ENCODE measurements at regions not wholly inside any gene's neighbourhood (a gene's known extent, or its start where the extent isn't known, plus 50 kb on each side); places are given as distances from the start of the nearest gene placed in this dataset.
"Not testable (repeated sequence)": the region's sequence is repeated elsewhere in the genome, so short reads cannot be mapped to it uniquely, and the experiment has no call there.

GRCh38 chr5:125950012-125950615 is 473.1 kb upstream of the GRAMD2B start:
- DNase-seq (ENCODE audit: low read depth): no peak

- no peak for DNase-seq (ENCODE audit: low read depth)
Observed at GRCh38 chr5:125961150-125961549, 462.1 kb upstream of the GRAMD2B start.

GRCh38 chr5:125965577-125965976 is 457.6 kb upstream of the GRAMD2B start:
- DNase-seq (ENCODE audit: low read depth): no peak

- DNase-seq (ENCODE audit: low read depth): no peak
Observed at GRCh38 chr5:125967576-125967975, 455.6 kb upstream of the GRAMD2B start.

- DNase-seq (ENCODE audit: low read depth): no peak
Observed at GRCh38 chr5:125969011-125969813, 454.0 kb upstream of the GRAMD2B start.

GRCh38 chr5:125969814-125970171 is 453.4 kb upstream of the GRAMD2B start:
- DNase-seq (ENCODE audit: low read depth): no peak

- no peak for DNase-seq (ENCODE audit: low read depth)
Observed at GRCh38 chr5:125970631-125971307, 452.4 kb upstream of the GRAMD2B start.

- DNase-seq (ENCODE audit: low read depth): no peak
Observed at GRCh38 chr5:125972706-125973105, 450.5 kb upstream of the GRAMD2B start.

- DNase-seq (ENCODE audit: low read depth): no peak
Observed at GRCh38 chr5:125974679-125975078, 448.5 kb upstream of the GRAMD2B start.

GRCh38 chr5:125976421-125977000 is 446.7 kb upstream of the GRAMD2B start:
- no peak for DNase-seq (ENCODE audit: low read depth)

GRCh38 chr5:125978015-125978414 is 445.2 kb upstream of the GRAMD2B start:
- no peak for DNase-seq (ENCODE audit: low read depth)

GRCh38 chr5:125979636-125980035 is 443.6 kb upstream of the GRAMD2B start:
- no peak for DNase-seq (ENCODE audit: low read depth)

- no peak for DNase-seq (ENCODE audit: low read depth)
Observed at GRCh38 chr5:125981016-125981415, 442.2 kb upstream of the GRAMD2B start.

- DNase-seq (ENCODE audit: low read depth): no peak
Observed at GRCh38 chr5:125987677-125988255, 435.4 kb upstream of the GRAMD2B start.

GRCh38 chr5:125992050-125992449 is 431.2 kb upstream of the GRAMD2B start:
- no peak for DNase-seq (ENCODE audit: low read depth)

- DNase-seq (ENCODE audit: low read depth): not testable (repeated sequence)
Observed at GRCh38 chr5:125999271-126000030, 423.8 kb upstream of the GRAMD2B start.

- DNase-seq (ENCODE audit: low read depth): no peak
Observed at GRCh38 chr5:126000507-126000906, 422.7 kb upstream of the GRAMD2B start.

- DNase-seq (ENCODE audit: low read depth): no peak
Observed at GRCh38 chr5:126002222-126002897, 420.8 kb upstream of the GRAMD2B start.

- DNase-seq (ENCODE audit: low read depth): no peak
Observed at GRCh38 chr5:126003309-126003708, 419.9 kb upstream of the GRAMD2B start.

- DNase-seq (ENCODE audit: low read depth): no peak
Observed at GRCh38 chr5:126004636-126005035, 418.6 kb upstream of the GRAMD2B start.

- no peak for DNase-seq (ENCODE audit: low read depth)
Observed at GRCh38 chr5:126007841-126008240, 415.4 kb upstream of the GRAMD2B start.

Measured in activated T-helper 9 cell treated with anti-CD3 and anti-CD28 coated beads, Interleukin-2, amount 50 U/mL, for 16 hours (primary cell).